Esophagus muscularis mucosa (tissue), 4 donors: ENCODE measurements at regions not wholly inside any gene's neighbourhood (a gene's known extent, or its start where the extent isn't known, plus 50 kb on each side); places are given as distances from the start of the nearest gene placed in this dataset.

Source experiments
- DNase-seq: peaks from one replicate; pipeline ENCODE4 v3.0.0-alpha.2; 2017; ENCODE audit errors: extremely low spot score
- H3K27ac ChIP-seq, 4 donors: fragments of 200-600 bp; sonication (generic); replicated peaks in 1 of 4; 1 replicate in 3 of 4; 2 replicates in 1 of 4; pipeline ENCODE4 v1.5.1; 2016 to 2019; ENCODE audit warnings: mild to moderate bottlenecking in 1 of 4
- H3K27me3 ChIP-seq, 4 donors: fragments of 200-600 bp; sonication (generic); one replicate each; pipeline versions ENCODE4 v1.5.1 to v1.6.0; 2016 to 2019
- H3K36me3 ChIP-seq, 4 donors: fragments of 200-600 bp; sonication (generic); one replicate each; pipeline ENCODE4 v1.5.1; 2016 to 2019
- H3K4me1 ChIP-seq, 4 donors: fragments of 200-600 bp; sonication (generic); one replicate each; pipeline ENCODE4 v1.5.1; 2016 to 2019
- H3K4me3 ChIP-seq, 4 donors: fragments of 200-600 bp; sonication (generic); 1 replicate in 2 of 4; 2 replicates in 2 of 4; pipeline ENCODE4 v1.5.1; 2016 to 2019; ENCODE audit warnings: mild to moderate bottlenecking in 4 of 4, moderate library complexity in 1 of 4
- H3K9me3 ChIP-seq, 4 donors: fragments of 200-600 bp; sonication (generic); 1 replicate in 3 of 4; 2 replicates in 1 of 4; pipeline ENCODE4 v1.5.1; 2016 to 2019
- EP300 ChIP-seq: sonication (generic); formaldehyde crosslinking; IDR thresholded peaks from one replicate; pipeline ENCODE4 v1.6.1; 2017; ENCODE audit warnings: antibody characterized with exemption
- POLR2A ChIP-seq: fragments of 450-650 bp; IDR thresholded peaks from one replicate; pipeline ENCODE4 v1.6.1; 2017; ENCODE audit warnings: antibody characterized with exemption, moderate library complexity, mild to moderate bottlenecking, low read depth
- POLR2AphosphoS5 ChIP-seq, 2 donors: sonication (generic); formaldehyde crosslinking; IDR thresholded peaks; one replicate each; pipeline ENCODE4 v1.6.1; 2017; ENCODE audit warnings: antibody characterized with exemption in 2 of 2
- WGBS: methylation state at CpG from one replicate; pipeline ENCODE4 v1.1.5; 2018; 5-methylcytosine and 5-hydroxymethylcytosine counted together
- intact Hi-C: fragments of 100-400 bp; cut with DNase I; formaldehyde crosslinking; loops from one replicate; pipeline ENCODE4 v1.15.1; 2023
- TF ChIP-seq, protein P1 (sequence below), 3 experiments: fragments of 200-600 bp in 2 of 3; fragments of 450-650 bp in 1 of 3; sonication (generic) in 2 of 3; IDR thresholded peaks; one replicate each; pipeline ENCODE4 v1.5.1; 2017 to 2019; ENCODE audit warnings: antibody characterized with exemption in 3 of 3, mild to moderate bottlenecking in 2 of 3, moderate library complexity in 1 of 3

GRCh38 chr16:87230571-87230970 is 86.6 kb downstream of the C16orf95 start:
- no peak for DNase-seq
- no peak overlapping the region for H3K4me3 ChIP-seq
- H3K36me3 ChIP-seq: no peaks in the 10 kb centered on the region
- TF ChIP-seq POLR2AphosphoS5 (IDR thresholded peaks at IDR 0.05) (no peak), EP300 (no peak), POLR2A (no peak)
- TF ChIP-seq, protein P1, sequence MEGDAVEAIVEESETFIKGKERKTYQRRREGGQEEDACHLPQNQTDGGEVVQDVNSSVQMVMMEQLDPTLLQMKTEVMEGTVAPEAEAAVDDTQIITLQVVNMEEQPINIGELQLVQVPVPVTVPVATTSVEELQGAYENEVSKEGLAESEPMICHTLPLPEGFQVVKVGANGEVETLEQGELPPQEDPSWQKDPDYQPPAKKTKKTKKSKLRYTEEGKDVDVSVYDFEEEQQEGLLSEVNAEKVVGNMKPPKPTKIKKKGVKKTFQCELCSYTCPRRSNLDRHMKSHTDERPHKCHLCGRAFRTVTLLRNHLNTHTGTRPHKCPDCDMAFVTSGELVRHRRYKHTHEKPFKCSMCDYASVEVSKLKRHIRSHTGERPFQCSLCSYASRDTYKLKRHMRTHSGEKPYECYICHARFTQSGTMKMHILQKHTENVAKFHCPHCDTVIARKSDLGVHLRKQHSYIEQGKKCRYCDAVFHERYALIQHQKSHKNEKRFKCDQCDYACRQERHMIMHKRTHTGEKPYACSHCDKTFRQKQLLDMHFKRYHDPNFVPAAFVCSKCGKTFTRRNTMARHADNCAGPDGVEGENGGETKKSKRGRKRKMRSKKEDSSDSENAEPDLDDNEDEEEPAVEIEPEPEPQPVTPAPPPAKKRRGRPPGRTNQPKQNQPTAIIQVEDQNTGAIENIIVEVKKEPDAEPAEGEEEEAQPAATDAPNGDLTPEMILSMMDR (IDR thresholded peaks at IDR 0.05): no peak
- H3K27me3 ChIP-seq: peaks cover 0 to 13% (median 0%) of the 10 kb centered on the region in 4 donors
- H3K27ac ChIP-seq: no peak overlapping the region
- H3K4me1 ChIP-seq: peaks cover 0 to 7% (median 2%) of the 10 kb centered on the region in 4 donors
- WGBS: 69% methylated on average over 4 of the region's 4 CpGs
- peaks cover 0 to 15% (median 5%) of the 10 kb centered on the region in 4 donors for H3K9me3 ChIP-seq
- intact Hi-C loops: no loop called here

GRCh38 chr16:87231295-87231694 is 85.9 kb downstream of the C16orf95 start:
- no peaks in the 10 kb centered on the region for H3K36me3 ChIP-seq
- H3K27me3 ChIP-seq: peaks cover 0 to 20% (median 0%) of the 10 kb centered on the region in 4 donors
- intact Hi-C loops: no loop called here
- no peak for TF ChIP-seq POLR2AphosphoS5 (IDR thresholded peaks at IDR 0.05)
- TF ChIP-seq, protein P1 (IDR thresholded peaks at IDR 0.05): no peak
- TF ChIP-seq EP300: no peak
- TF ChIP-seq POLR2A: no peak
- no peak overlapping the region for H3K27ac ChIP-seq
- no peak for DNase-seq
- H3K4me1 ChIP-seq: peaks cover 0 to 7% (median 2%) of the 10 kb centered on the region in 4 donors
- peaks cover 0 to 15% (median 5%) of the 10 kb centered on the region in 4 donors for H3K9me3 ChIP-seq
- no peak overlapping the region for H3K4me3 ChIP-seq
- WGBS: 92% methylated on average over 4 of the region's 4 CpGs

DNA sequence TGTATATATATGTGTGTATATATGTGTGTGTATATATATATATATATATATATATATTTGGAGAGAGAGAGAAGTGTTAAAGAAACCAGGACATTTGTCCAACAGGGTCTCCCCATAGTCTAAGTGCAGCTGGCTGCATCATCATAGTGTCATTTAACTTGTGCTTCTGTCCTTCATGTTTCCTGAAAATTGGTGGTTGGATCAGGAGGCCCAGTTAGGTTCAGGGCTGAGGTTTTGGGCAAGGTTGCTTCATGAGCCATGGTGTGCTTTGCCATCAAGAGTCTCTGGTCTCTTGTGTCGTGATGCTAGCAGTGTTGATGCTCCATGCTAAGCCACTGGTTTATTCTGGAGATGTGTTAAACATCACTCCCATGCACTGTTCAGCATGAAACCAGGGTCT is 85.3 kb downstream of the C16orf95 start:
- Histone ChIP-seq H3K27me3 (peaks cover 0 to 26% (median 0%) of the 10 kb centered on the region in 4 donors), H3K27ac (no peak overlapping the region), H3K36me3 (no peaks in the 10 kb centered on the region), H3K9me3 (peaks cover 0 to 15% (median 5%) of the 10 kb centered on the region in 4 donors), H3K4me3 (no peak overlapping the region), H3K4me1 (peaks cover 0 to 7% (median 2%) of the 10 kb centered on the region in 4 donors)
- TF ChIP-seq POLR2AphosphoS5 (IDR thresholded peaks at IDR 0.05): no peak
- TF ChIP-seq, protein P1 (IDR thresholded peaks at IDR 0.05): no peak
- no peak for TF ChIP-seq POLR2A
- no peak for TF ChIP-seq EP300
- intact Hi-C loops: no loop called here
- DNase-seq: no peak
- 100% methylated on average over 1 of the region's 1 CpG for WGBS

GRCh38 chr16:87233928-87234327 is 83.3 kb downstream of the C16orf95 start:
- DNase-seq: no peak
- WGBS: 69% methylated on average over 10 of the region's 10 CpGs

More at GRCh38 chr16:87233928-87234327, 83.3 kb downstream of the C16orf95 start:
- Histone ChIP-seq H3K9me3 (peaks cover 0 to 15% (median 5%) of the 10 kb centered on the region in 4 donors), H3K27ac (no peak overlapping the region), H3K27me3 (peaks cover 0 to 31% (median 0%) of the 10 kb centered on the region in 4 donors), H3K4me3 (no peak overlapping the region), H3K36me3 (no peaks in the 10 kb centered on the region), H3K4me1 (no peaks in the 10 kb centered on the region)
- TF ChIP-seq POLR2A (no peak), EP300 (no peak), POLR2AphosphoS5 (IDR thresholded peaks at IDR 0.05) (no peak)
- TF ChIP-seq, protein P1 (IDR thresholded peaks at IDR 0.05): no peak
- intact Hi-C loops: no loop called here
